ENCODE measurements at regions not wholly inside any gene's neighbourhood (a gene's known extent, or its start where the extent isn't known, plus 50 kb on each side); places are given as distances from the start of the nearest gene placed in this dataset.

- DNase-seq (ENCODE audit: extremely low read depth, low read depth, low spot score): no peak
Observed at GRCh38 chr5:165201369-165201768, 1696.0 kb downstream of the MAT2B start.

GRCh38 chr5:165201771-165202518, 1696.5 kb downstream of the MAT2B start:
- DNase-seq (ENCODE audit: extremely low read depth, low read depth, low spot score): no peak

GRCh38 chr5:165202519-165202910, 1697.1 kb downstream of the MAT2B start:
- DNase-seq (ENCODE audit: extremely low read depth, low read depth, low spot score): no peak

DNA sequence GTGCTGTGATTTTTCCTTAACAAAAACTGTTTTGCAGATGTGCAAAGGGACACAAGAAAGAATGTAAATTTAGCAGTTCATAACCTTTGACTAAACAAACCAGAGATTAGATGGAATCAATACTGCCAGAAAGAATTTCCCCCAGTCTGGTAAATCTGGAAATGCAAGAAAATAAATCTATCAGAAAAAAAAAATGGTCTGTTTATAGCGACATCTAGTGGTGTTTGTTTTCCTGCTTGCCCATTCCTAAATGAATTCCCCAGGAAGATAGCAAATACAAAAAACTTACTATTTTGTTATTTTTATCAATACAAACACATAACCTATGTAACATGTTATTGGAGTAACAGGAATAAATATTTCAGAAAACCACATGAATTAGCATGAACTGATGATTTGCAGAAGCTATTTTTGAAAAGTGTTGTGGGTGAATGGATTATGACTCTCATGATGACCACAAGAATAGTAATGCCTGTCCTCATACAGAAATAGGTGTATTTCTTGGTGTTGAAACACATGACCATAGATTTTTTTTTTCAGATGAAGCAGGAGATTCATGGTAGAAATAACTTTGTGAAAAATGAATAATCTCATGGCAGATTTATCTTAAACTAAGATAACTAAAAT, 1703.8 kb downstream of the MAT2B start:
- no peak for DNase-seq (ENCODE audit: extremely low read depth, low read depth, low spot score)

DNA sequence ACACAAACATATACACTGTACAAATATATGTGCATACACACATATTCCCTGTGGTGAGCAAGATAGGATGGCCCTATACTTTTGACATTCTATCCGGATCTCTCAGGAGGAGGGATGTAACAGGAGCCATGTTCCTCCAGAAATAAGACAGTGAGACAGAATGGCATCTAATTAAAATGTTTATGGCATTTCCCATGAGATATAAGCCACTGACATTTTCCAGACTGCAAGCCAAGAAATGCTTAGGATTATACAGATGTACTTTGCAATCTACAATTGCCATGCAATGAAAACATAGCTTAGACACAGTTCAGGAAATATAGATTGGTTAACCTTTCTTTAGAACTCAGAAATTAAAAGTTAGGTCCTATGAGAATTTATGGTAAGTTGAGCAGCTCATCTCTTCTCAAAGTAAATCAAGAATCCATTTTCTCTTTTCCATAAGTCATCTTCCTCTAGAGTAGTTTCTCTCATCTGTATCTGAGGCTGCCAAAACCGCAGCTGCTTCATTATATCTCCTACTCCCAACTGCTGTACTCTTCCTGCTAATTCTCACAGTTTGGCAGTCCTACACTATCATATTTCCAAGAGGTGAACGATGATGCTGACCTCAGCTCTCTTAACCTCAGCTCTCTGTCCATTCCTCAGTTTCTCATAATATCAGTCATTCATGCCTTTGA, 1719.1 kb downstream of the MAT2B start:
- DNase-seq (ENCODE audit: extremely low read depth, low read depth, low spot score): no peak

DNA sequence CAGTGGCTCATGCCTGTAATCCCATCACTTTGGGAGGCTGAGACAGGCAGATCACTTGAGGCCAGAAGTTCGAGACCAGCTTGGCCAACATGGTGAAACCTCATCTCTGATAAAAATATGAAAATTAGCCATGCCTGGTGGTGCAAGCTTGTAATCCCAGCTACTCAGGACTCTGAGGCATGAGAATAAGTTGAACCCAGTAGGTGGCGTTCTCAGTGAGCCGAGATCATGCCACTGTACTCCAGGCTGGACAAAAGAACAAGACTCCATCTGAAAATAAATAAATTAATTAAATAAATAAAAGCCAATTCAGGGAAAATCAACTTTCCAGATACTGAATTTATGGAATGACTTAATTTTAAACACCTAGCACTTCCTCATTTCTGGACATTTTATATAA, 1722.1 kb downstream of the MAT2B start:
- no peak for DNase-seq (ENCODE audit: extremely low read depth, low read depth, low spot score)

DNA sequence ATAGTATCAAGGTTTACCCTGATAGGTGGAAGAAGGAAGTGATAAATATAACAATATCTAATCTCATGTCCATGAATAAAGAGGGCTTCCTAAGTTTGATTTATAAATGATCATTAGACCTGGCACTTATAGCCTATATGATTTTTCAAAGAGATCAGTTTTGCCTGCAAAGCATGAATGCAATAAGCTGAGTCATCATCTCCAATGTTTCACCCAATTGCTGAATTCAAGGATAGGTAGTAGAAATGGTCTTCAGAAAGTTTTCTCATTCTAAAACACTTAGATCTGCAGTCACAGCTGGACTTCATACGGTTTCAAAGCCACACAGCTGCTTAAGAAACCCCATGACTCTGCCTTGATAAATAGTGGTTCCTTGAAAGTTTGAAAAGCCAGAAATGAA, 1722.8 kb downstream of the MAT2B start:
- DNase-seq (ENCODE audit: extremely low read depth, low read depth, low spot score): no peak

GRCh38 chr5:165231821-165232508, 1726.5 kb downstream of the MAT2B start:
- DNase-seq (ENCODE audit: extremely low read depth, low read depth, low spot score): no peak

DNA sequence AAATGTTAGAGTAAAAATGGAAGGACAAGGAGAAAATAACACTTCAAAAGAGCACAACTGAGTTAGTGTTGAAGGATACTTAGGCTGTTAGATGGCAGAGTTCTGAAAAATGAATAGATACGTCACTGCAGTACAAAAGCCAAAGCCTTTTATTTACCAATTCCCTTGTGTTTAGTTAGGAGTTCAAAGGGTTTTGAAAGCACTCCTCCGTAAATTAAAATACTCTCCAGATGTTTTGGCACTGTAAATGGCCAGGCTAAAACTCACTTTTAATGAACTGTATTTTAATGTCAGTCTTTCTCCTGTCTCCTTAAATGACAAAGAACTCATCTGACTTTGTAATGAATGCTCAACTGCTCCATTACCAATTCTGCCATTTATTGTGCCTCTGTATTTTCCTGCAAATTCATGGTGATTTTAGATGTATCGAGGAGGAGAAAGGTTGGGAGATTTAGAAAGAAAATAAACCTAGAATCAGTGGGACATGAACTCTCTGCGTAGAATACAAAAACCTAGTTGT, 1727.2 kb downstream of the MAT2B start:
- DNase-seq (ENCODE audit: extremely low read depth, low read depth, low spot score): no peak

DNA sequence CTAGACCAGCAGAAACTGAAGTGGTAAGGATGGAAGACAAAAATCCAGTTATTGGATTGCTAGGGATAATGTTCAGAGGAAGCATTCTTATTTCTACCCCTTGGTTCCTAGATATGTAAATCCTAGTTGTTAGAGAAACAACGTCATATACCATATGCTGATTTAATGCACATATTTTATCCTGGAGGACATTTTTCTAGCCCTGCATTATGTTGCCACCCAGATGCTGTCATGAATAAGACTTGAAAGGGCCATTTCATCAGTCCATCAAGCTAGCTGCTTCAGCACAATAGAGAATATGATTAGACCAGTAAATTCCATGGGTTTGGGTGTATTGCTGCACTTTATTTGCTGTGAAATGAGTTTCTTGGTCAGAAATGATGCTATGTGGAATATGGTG, 1736.4 kb downstream of the MAT2B start:
- DNase-seq (ENCODE audit: extremely low read depth, low read depth, low spot score): no peak

DNA sequence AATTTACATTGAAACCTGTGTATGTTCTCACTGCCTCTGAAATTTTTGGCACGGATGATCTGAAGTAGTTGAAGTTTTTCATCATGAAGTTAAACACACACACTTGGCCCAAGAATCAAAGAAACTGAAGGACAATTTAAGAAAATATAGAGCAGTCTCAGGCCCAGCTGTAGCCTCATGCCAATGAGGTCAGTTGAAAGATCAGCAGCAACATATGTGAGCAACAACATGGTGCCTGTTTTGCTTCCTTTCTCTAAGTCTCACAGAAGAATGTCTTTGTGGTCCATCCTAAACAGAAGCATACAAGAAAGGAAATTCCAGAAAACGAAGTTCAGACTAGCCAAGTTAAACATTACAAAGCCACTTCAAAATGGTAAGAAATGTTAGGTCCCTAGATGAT, 1737.2 kb downstream of the MAT2B start:
- DNase-seq (ENCODE audit: extremely low read depth, low read depth, low spot score): no peak

DNA sequence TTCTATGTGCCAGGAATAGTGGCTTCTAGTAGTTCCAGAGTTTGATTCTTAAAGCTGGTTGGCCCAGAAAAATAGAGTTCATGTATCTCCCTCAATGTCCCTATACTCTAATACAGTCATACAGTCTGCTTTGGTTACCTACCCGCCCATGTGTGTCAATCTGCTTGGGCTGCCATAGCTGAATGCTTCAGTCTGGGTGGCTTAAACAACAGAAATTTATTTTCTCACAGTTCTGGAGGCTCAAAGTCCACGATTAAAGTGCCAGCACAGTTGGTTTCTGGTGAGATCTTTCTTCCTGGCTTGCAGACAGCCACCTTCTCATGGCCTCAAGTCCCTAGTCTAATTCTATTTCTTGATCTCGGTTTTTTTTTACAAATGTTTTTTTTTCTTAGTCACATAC, 1739.0 kb downstream of the MAT2B start:
- no peak for DNase-seq (ENCODE audit: extremely low read depth, low read depth, low spot score)

DNA sequence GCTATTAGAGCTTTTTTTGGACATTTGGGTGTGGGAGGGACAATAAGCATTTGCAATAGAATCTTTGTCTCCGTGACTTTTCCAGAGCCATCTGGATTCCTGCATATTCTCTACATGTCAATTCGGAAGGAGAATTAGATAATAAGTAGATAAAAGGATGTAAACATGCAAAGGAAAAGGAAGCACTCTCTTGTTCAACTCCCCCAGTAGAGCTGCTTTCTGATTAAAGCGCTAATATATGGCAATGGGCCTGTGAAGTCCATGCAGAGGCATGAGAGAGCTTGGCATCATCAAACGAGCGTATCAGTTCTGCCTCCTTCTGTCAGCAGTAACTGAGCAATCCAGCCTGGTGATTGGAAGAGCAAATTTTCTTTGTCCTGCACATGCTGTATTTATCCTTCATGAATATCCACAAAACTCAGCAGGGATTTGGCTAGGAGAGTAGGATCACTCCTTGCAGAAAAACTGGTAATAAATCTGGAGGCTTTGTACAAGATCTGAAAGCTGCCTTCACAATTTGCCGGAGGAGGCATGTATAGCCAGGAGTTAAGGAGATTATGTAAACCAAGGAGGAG, 1752.9 kb downstream of the MAT2B start:
- DNase-seq (ENCODE audit: extremely low read depth, low read depth, low spot score): no peak

DNA sequence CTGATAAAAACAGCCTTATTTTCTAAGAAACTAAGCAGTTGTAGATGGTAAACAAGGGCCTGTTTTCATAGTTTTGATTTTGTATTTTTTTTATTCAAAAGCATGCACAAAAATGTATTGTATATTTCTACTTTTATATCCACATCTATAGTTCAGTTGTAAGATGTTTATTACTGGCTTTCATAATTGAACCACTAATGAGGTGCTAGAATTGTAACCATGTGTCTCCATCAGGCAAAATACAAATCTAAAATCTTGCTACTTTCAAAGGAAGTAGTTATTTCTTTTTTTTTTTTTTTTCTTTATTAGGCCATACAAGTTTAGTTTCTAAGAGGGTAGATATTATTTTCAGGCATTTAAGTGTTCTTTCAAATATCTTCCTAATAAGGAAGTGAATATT, 1755.0 kb downstream of the MAT2B start:
- no peak for DNase-seq (ENCODE audit: extremely low read depth, low read depth, low spot score)

DNA sequence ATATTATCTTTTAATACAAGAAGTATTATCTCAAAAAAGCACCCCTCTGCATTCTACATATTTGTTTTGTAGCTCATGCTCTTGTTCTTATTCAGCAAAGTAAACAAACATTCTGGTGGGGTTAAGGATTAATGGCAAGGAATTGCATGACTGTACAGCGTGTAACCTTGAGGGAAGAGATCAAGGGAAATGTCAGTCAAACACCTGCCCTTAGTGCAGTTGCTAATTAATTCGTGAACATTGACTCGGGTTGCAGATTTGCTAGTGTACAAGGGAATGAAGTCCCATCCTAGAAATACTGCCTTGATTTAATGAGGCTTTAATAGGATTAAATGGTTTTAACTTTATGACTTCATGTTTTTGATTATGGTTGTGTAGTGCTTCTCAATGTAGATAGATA, 1758.1 kb downstream of the MAT2B start:
- no peak for DNase-seq (ENCODE audit: extremely low read depth, low read depth, low spot score)

GRCh38 chr5:165266939-165267338, 1761.5 kb downstream of the MAT2B start:
- DNase-seq (ENCODE audit: extremely low read depth, low read depth, low spot score): no peak

- DNase-seq (ENCODE audit: extremely low read depth, low read depth, low spot score): no peak
Observed at GRCh38 chr5:165272436-165272835, 1767.0 kb downstream of the MAT2B start.

DNA sequence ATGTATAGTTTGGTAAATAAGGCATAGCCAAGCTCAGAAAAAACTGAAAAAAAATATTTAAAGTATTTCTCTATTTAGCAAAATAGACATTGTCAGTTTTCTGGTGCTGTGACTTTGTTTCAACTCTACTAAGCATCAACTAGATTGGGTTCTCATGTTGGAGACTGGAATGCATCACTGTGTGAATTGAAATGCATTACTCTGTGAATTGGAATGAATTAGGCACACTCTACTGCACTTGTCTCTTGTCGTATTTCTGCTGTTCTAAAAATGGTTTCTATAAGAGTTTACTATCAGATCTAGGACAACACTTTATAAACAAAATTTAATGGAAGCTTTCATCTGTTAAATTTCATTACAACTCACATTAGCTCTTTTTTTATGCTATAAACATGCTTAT, 1772.2 kb downstream of the MAT2B start:
- no peak for DNase-seq (ENCODE audit: extremely low read depth, low read depth, low spot score)

GRCh38 chr5:165282491-165282890, 1777.1 kb downstream of the MAT2B start:
- DNase-seq (ENCODE audit: extremely low read depth, low read depth, low spot score): no peak

GRCh38 chr5:165286692-165287091, 1781.3 kb downstream of the MAT2B start:
- no peak for DNase-seq (ENCODE audit: extremely low read depth, low read depth, low spot score)

DNA sequence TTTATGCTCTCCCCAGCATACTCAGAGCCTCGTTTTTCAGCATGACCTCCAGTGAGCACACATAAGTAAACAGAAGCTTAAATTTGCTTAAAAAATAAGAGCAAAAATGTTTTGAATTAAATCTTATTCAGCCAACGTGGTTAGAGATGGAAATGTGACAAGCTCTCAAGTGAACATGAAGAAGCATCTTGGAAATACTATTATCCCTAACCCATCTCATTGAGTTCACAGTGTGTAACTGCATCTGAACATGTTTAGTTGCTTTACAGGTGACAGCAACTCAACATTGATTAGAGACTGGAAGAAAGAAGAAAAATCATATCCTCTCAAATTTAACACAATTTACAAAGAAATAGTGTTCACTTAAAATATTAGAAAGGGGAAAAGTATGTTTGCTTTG, 1785.1 kb downstream of the MAT2B start:
- DNase-seq (ENCODE audit: extremely low read depth, low read depth, low spot score): no peak
